Psoas muscle (tissue), 7 donors: ENCODE measurements at regions not wholly inside any gene's neighbourhood (a gene's known extent, or its start where the extent isn't known, plus 50 kb on each side); places are given as distances from the start of the nearest gene placed in this dataset.

Experiments
- ATAC-seq, 4 donors: fragments of 200-7000 bp; cut with Tn5 transposase; one replicate each; pipeline ENCODE4 v1.9.1; 2020; ENCODE audit warnings: moderate library complexity in 3 of 4, mild to moderate bottlenecking in 2 of 4
- DNase-seq, 2 donors: peaks; one replicate each; pipeline ENCODE4 v3.0.0-alpha.2; 2020
- H3K27ac ChIP-seq: fragments of 200-600 bp; one replicate; pipeline ENCODE4 v1.8.0; 2022
- H3K27me3 ChIP-seq, 3 donors: fragments of 200-600 bp in 1 of 3; one replicate each; pipeline versions ENCODE4 v1.6.1 to v1.8.0; 2013 to 2022; ENCODE audit warnings: low read length in 2 of 3, mild to moderate bottlenecking in 2 of 3, moderate library complexity in 1 of 3; ENCODE audit not compliant: insufficient read depth in 3 of 3
- H3K36me3 ChIP-seq, 2 donors: fragments of 200-600 bp in 1 of 2; one replicate each; pipeline versions ENCODE4 v1.6.1 to v1.8.0; 2013 to 2022; ENCODE audit warnings: low read depth in 1 of 2, mild to moderate bottlenecking in 1 of 2, moderate library complexity in 1 of 2; ENCODE audit not compliant: insufficient read depth in 1 of 2
- H3K4me1 ChIP-seq: fragments of 200-600 bp; one replicate; pipeline ENCODE4 v1.8.0; 2022
- H3K4me3 ChIP-seq: fragments of 200-600 bp; one replicate; pipeline ENCODE4 v1.8.0; 2022; ENCODE audit warnings: mild to moderate bottlenecking
- H3K9me3 ChIP-seq: fragments of 200-600 bp; one replicate; pipeline ENCODE4 v1.8.0; 2022
- CTCF ChIP-seq: fragments of 200-600 bp; IDR thresholded peaks from one replicate; pipeline ENCODE4 v1.8.0; 2022; ENCODE audit warnings: antibody characterized with exemption
- WGBS, 3 donors: extraction: QIAGEN DNeasy Blood & Tissue Kit; methylation state at CpG; one replicate each; pipeline versions ENCODE4 v1.1.6 to v1.1.7; 2013; 5-methylcytosine and 5-hydroxymethylcytosine counted together
- intact Hi-C, 2 donors: fragments of 100-400 bp; cut with DNase I; formaldehyde crosslinking; loops; one replicate each; pipeline versions ENCODE4 v1.11.0 to v1.14.2; 2022
- donor health status: healthy with polysubstance abuse.
- donor health status: DM: no; HTN: no; CAD: no; lungs with moderate emphysema.
- donor health status: Bipolar disorder and iron deficiency.
- donor health status: healthy.
- donor health status: DM: yes; HTN: yes; CAD: no.
- donor health status: DM: no; HTN: no; CAD: no.
- donor health status: DM: yes; HTN: yes; CAD: no.

GRCh38 chr4:86536151-86536550 is 58.0 kb upstream of the PTPN13 start:
- no peak for DNase-seq
- Histone ChIP-seq H3K4me3 (no peak overlapping the region), H3K27me3 (peaks cover 0 to 2% (median 0%) of the 10 kb centered on the region in 3 donors), H3K4me1 (no peaks in the 10 kb centered on the region), H3K9me3 (no peaks in the 10 kb centered on the region), H3K27ac (no peak overlapping the region), H3K36me3 (no peaks in the 10 kb centered on the region)
- WGBS, 3 donors = 72 to 86% (median 74%) methylated on average over 2 of the region's 2 CpGs
- no peak for TF ChIP-seq CTCF
- no peak for ATAC-seq
- intact Hi-C loops = no loop called here

GRCh38 chr4:86542319-86543027 is 51.6 kb upstream of the PTPN13 start:
- whole genome bisulfite sequencing, 3 donors = 35 to 54% (median 47%) methylated on average over 4 of the region's 4 CpGs
- Histone ChIP-seq H3K27ac (no peak overlapping the region), H3K4me1 (no peaks in the 10 kb centered on the region), H3K36me3 (no peaks in the 10 kb centered on the region), H3K4me3 (no peak overlapping the region), H3K27me3 (peaks cover 0 to 7% (median 5%) of the 10 kb centered on the region in 3 donors), H3K9me3 (no peaks in the 10 kb centered on the region)
- ATAC-seq (no peak), DNase-seq (no peak)
- no peak for TF ChIP-seq CTCF
- intact Hi-C loops = no loop called here

- DNase-seq = no peak
- no peak for ATAC-seq
- 31% methylated on average over 3 of the region's 3 CpGs for WGBS, 3 donors
- Histone ChIP-seq H3K9me3 (no peaks in the 10 kb centered on the region), H3K36me3 (no peaks in the 10 kb centered on the region), H3K27me3 (peaks cover 0 to 7% (median 5%) of the 10 kb centered on the region in 3 donors), H3K4me3 (no peak overlapping the region), H3K4me1 (no peaks in the 10 kb centered on the region), H3K27ac (no peak overlapping the region)
- intact Hi-C loops = no loop called here
- no peak for TF ChIP-seq CTCF
Measured at GRCh38 chr4:86543080-86543479, 51.0 kb upstream of the PTPN13 start.

GRCh38 chr4:86543560-86544309 is 50.4 kb upstream of the PTPN13 start:
- intact Hi-C loops = no loop called here

More at GRCh38 chr4:86543560-86544309, 50.4 kb upstream of the PTPN13 start:
- H3K9me3 ChIP-seq = no peaks in the 10 kb centered on the region
- H3K27me3 ChIP-seq = peaks cover 0 to 7% (median 5%) of the 10 kb centered on the region in 3 donors
- DNase-seq = no peak
- no peak for ATAC-seq
- H3K27ac ChIP-seq = no peak overlapping the region
- TF ChIP-seq CTCF = no peak
- 36 to 43% (median 37%) methylated on average over 2 of the region's 2 CpGs for WGBS, 3 donors
- H3K4me1 ChIP-seq = no peaks in the 10 kb centered on the region
- no peaks in the 10 kb centered on the region for H3K36me3 ChIP-seq
- H3K4me3 ChIP-seq = no peak overlapping the region
